Right renal cortex interstitium (tissue), 3 donors: ENCODE measurements at regions not wholly inside any gene's neighbourhood (a gene's known extent, or its start where the extent isn't known, plus 50 kb on each side); places are given as distances from the start of the nearest gene placed in this dataset.
"Not testable (repeated sequence)": the region's sequence is repeated elsewhere in the genome, so short reads cannot be mapped to it uniquely, and the experiment has no call there.

Experiments used
- DNase-seq, 3 donors: peaks; one replicate each; pipeline ENCODE4 v3.0.0-alpha.2; 2013; ENCODE audit warnings: low read depth in 3 of 3, low spot score in 2 of 3

GRCh38 chr18:55713707-55714106 lies 125.7 kb upstream of the TCF4 start:
- DNase-seq: no peak

- DNase-seq: no peak
Measured at GRCh38 chr18:55706898-55707297, 118.9 kb upstream of the TCF4 start.

DNA sequence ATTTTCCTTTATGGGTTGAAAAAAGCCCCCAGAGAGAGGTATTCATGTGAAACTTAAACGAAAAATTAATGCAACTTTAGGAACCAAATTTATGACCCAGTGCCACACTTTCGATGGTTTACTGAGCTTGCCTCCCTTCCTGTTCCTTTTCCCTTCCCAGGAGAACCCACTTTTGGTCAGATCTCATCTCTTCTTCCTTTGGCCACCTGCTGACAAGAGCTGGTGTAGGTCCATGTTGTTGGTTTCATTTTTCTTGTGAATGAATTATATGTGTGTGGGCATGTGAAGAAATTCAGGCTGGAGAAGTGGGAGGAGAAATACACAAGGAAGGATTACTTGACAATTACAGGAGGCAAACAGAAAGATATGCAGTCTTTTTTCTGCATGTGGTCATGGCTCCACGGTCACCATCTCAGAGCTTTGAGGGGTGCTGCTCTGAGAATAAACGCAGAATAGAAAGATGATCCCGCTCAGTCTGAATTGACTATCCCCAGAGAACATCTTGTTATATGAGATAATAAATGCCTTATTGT lies 111.3 kb upstream of the TCF4 start:
- DNase-seq: no peak

DNA sequence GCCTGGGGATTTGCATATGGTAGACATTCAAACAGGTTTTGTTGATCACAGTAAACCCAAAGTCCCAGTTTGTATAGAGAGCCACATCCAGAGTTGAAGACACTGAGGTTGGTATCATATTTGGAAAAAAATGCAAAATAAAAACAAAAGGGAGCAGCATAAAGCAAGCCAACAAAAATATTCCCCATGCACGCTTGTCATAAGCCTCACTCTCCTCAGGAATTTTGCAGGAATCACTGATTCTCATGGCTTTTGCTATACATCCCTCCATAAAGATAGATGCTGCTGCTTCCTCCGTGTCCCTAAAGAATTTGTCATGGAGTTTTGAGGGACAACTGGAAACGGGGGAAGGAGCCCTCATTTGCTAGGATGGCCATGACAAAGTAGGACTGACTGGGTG lies 108.8 kb upstream of the TCF4 start:
- DNase-seq: no peak

- DNase-seq: no peak
Measured at GRCh38 chr18:55695091-55695490, 107.1 kb upstream of the TCF4 start.

GRCh38 chr18:55694291-55694690 lies 106.3 kb upstream of the TCF4 start:
- no peak for DNase-seq

- DNase-seq: no peak
Measured at GRCh38 chr18:55688030-55688429, 100.0 kb upstream of the TCF4 start.

GRCh38 chr18:55687106-55687505 lies 99.1 kb upstream of the TCF4 start:
- no peak for DNase-seq

- DNase-seq: no peak
Measured at GRCh38 chr18:55685638-55686037, 97.6 kb upstream of the TCF4 start.

DNA sequence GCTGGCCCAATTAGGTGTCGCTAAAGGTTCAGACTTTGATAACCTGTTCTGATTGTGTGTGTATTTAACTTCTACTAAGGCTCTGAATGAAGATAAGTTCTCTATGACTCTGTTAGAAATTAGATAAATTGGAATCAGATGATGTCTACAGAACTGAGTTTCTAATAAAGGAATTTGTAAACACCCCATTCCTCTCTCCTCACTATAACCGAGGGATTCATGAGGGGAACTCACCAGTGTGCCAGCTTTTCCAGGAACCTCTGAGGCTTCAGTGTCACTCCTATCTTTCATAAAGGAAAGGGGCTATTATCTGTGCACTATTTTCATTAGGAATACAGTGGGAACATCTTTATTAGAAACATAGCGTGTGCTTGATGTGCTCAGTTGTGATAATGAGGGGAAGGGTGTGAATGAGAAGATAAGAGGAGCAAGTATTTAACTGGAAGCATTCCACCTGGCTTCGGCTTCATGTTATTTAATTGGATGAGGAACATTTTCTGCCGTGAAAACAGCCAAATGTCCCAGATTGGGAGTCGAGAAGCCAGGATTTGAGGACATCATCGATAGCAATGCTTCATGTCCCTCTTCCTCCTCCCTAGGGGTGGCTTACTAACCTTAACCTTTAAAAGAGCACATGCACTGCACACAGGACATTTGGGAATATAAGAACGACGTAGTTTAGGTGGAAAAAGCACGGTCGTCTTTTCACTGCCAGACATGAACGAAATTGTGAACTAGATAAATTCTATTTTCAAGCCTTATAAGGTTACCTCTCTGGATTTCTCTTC lies 84.8 kb upstream of the TCF4 start:
- DNase-seq: no peak

DNA sequence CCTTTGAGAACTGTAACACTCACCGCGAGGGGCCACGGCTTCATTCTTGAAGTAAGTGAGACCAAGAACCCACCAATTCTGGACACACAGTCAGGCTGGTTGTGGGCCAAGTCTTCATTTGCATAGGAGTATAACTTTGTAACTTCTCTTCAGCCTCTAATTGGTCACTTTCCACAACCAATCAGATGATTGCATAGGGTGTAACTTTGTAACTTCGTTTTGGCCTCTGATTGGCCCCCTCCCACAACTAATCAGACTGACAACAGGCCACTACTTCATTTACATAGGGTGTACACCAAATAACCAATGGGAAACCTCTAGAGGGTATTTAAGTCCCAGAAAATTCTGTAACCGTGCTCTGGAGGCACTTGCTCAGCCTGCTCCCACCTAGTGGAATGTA lies 77.5 kb upstream of the TCF4 start:
- DNase-seq: no peak

GRCh38 chr18:55664758-55665400 lies 76.9 kb upstream of the TCF4 start:
- not testable (repeated sequence) for DNase-seq

DNA sequence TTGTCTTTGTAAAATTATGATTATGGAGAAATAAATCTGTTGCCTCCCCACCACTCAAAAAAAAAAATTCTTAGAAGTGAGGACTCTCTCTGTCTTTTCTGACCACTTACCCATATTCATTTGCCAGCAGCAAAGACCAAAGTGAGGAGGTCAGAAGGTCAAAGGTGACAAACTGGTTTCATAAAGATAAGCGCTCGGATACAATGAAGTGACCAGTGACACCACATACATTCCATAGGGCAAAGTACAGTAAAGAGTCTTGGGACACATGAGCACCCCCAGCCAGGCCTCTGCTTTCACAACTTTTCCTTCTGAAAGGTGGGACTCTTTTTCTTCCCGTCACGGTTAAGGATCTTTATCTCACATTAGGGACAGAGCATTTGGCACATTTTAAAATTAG lies 75.9 kb upstream of the TCF4 start:
- DNase-seq: no peak

GRCh38 chr18:55658598-55658997 lies 70.6 kb upstream of the TCF4 start:
- no peak for DNase-seq

- DNase-seq: no peak
Measured at GRCh38 chr18:55657572-55658331, 69.8 kb upstream of the TCF4 start.

DNA sequence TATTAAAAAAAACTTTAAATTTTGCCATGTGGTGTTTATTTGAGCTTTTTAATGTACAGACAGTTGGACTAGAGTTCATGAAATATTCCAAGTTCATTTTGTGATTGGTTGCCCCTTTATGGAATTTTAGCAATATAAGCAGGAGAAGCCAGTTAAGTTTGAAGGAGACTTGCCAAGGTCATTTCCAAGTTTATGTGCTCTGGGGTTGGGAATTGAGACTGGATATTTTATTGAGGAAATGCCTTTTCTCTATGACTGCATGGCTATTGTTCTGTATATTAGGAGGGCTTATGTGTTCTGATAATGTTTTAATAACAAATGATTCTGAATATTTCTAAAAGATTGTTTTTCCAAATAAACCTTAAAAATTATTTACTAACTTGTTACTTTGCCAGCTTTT lies 67.0 kb upstream of the TCF4 start:
- DNase-seq: no peak

DNA sequence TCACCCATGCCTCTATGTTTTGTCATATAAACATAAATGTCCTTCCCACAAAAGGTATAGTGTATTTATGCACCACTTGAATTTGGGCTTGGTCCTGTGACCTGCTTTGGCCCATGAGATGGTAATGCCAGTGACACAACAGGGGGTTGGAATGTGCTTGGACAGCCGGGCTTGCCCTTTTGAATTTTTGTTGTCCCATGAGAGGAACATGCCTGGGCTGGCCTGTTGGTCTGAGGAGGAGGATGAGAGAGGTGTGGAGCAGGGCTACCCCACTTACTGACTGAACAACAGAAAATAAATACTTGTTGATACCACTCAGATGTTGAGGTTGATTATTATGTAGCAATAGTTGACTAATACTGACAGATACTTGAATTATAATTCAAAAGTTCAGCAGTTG lies 63.2 kb upstream of the TCF4 start:
- DNase-seq: no peak

GRCh38 chr18:55650363-55650870 lies 62.4 kb upstream of the TCF4 start:
- DNase-seq: no peak

- DNase-seq: no peak
Measured at GRCh38 chr18:55647331-55647730, 59.3 kb upstream of the TCF4 start.

- DNase-seq: no peak
Measured at GRCh38 chr18:55642191-55642590, 54.2 kb upstream of the TCF4 start.

DNA sequence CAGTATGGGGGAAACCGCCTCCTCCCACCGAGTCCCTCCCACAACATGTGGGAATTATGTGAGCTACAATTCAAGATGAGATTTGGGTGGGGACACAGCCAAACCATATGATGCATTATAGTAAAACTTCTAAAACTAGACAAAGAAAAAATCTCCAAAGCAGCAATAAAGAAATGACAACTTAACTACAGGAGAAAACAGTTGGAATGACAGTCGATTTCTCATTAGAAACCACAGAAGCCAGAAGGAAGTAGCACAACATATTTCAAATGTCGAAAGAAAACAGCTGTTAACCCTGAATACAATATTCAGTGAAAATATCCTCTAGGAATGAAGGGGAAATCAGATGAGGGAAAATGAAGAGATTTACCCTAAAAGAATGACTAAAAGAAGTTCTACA lies 53.5 kb upstream of the TCF4 start:
- DNase-seq: no peak
